ENCODE measurements at regions not wholly inside any gene's neighbourhood (a gene's known extent, or its start where the extent isn't known, plus 50 kb on each side); places are given as distances from the start of the nearest gene placed in this dataset.
A peak's percentile ranks its signal among the peaks of the same experiment; 100 is the strongest.

- no peaks in the 10 kb centered on the region for H3K27me3 ChIP-seq
- WGBS, 2 donors, result 47 to 52% methylated on average over 7 of the region's 7 CpGs
- intact Hi-C loops (cut with DNase I; ENCODE audit: low total_unique reads), result no loop called here
- TF ChIP-seq CTCF (IDR thresholded peaks at IDR 0.05), result no peak
- TF ChIP-seq POLR2A (IDR thresholded peaks at IDR 0.05), result no peak
- DNase-seq, result no peak
- H3K36me3 ChIP-seq (ENCODE audit: low read depth, missing control alignments), result no peaks in the 10 kb centered on the region
- H3K4me1 ChIP-seq, result peaks cover 33% of the 10 kb centered on the region
- H3K4me3 ChIP-seq, result no peak overlapping the region
- no peaks in the 10 kb centered on the region for H3K9me3 ChIP-seq
- H3K27ac ChIP-seq, result peak overlapping the region in 1 of 2 donors; percentile 80
These were observed 475.1 kb downstream of the FOXO1 start for GRCh38 chr13:40191186-40191980.

GRCh38 chr13:40192452-40192851 is 474.0 kb downstream of the FOXO1 start:
- H3K36me3 ChIP-seq (ENCODE audit: low read depth, missing control alignments), result no peaks in the 10 kb centered on the region
- WGBS, 2 donors, result 87 to 90% methylated on average over 3 to 5 of the region's 5 CpGs
- no peaks in the 10 kb centered on the region for H3K27me3 ChIP-seq
- H3K9me3 ChIP-seq, result no peaks in the 10 kb centered on the region
- intact Hi-C loops (cut with DNase I; ENCODE audit: low total_unique reads), result no loop called here
- no peak for DNase-seq
- peak overlapping the region in 1 of 2 donors; percentile 80 for H3K27ac ChIP-seq
- no peak overlapping the region for H3K4me3 ChIP-seq
- TF ChIP-seq POLR2A (IDR thresholded peaks at IDR 0.05) (no peak), CTCF (IDR thresholded peaks at IDR 0.05) (no peak)
- H3K4me1 ChIP-seq, result peaks cover 33% of the 10 kb centered on the region

GRCh38 chr13:40192858-40193257 is 473.6 kb downstream of the FOXO1 start:
- TF ChIP-seq CTCF (IDR thresholded peaks at IDR 0.05), result no peak
- TF ChIP-seq POLR2A (IDR thresholded peaks at IDR 0.05), result no peak
- intact Hi-C loops (cut with DNase I; ENCODE audit: low total_unique reads), result no loop called here
- WGBS, 2 donors, result 39 to 48% methylated on average over 7 of the region's 7 CpGs
- Histone ChIP-seq H3K27ac (peak overlapping the region in 1 of 2 donors; percentile 80), H3K4me3 (no peak overlapping the region), H3K36me3 (ENCODE audit: low read depth, missing control alignments) (no peaks in the 10 kb centered on the region), H3K4me1 (peaks cover 33% of the 10 kb centered on the region), H3K27me3 (no peaks in the 10 kb centered on the region), H3K9me3 (no peaks in the 10 kb centered on the region)
- DNase-seq, result no peak

- DNase-seq, result no peak
- Histone ChIP-seq H3K4me1 (peaks cover 33% of the 10 kb centered on the region), H3K36me3 (ENCODE audit: low read depth, missing control alignments) (no peaks in the 10 kb centered on the region), H3K27me3 (no peaks in the 10 kb centered on the region), H3K27ac (peak overlapping the region in 1 of 2 donors; percentile 80), H3K9me3 (no peaks in the 10 kb centered on the region), H3K4me3 (no peak overlapping the region)
- no peak for TF ChIP-seq POLR2A (IDR thresholded peaks at IDR 0.05)
- no peak for TF ChIP-seq CTCF (IDR thresholded peaks at IDR 0.05)
- intact Hi-C loops (cut with DNase I; ENCODE audit: low total_unique reads), result no loop called here
- 45 to 66% methylated on average over 16 to 18 of the region's 18 CpGs for WGBS, 2 donors
These were observed 472.9 kb downstream of the FOXO1 start for GRCh38 chr13:40193286-40194223.
